Progenitor cell of endocrine pancreas (in vitro differentiated cells): ENCODE measurements at regions not wholly inside any gene's neighbourhood (a gene's known extent, or its start where the extent isn't known, plus 50 kb on each side); places are given as distances from the start of the nearest gene placed in this dataset.
"Not testable (repeated sequence)": the region's sequence is repeated elsewhere in the genome, so short reads cannot be mapped to it uniquely, and the experiment has no call there.

ENCODE experiments used
- DNase-seq: peaks from one replicate; pipeline ENCODE4 v3.0.0; 2021; ENCODE audit warnings: low spot score; ENCODE audit not compliant: unreplicated experiment
- H3K27ac Mint-ChIP-seq: 2 replicates; pipeline ENCODE4 v1.8.0; 2021; ENCODE audit warnings: mild to moderate bottlenecking, moderate library complexity, mixed read lengths
- H3K27me3 Mint-ChIP-seq: 2 replicates; pipeline ENCODE4 v1.8.0; 2021; ENCODE audit warnings: mixed read lengths
- H3K36me3 Mint-ChIP-seq: 2 replicates; pipeline ENCODE4 v1.8.0; 2022; ENCODE audit warnings: mixed read lengths; ENCODE audit not compliant: insufficient read depth
- H3K4me1 Mint-ChIP-seq: 2 replicates; pipeline ENCODE4 v1.8.0; 2021; ENCODE audit warnings: low read depth, mixed read lengths
- H3K4me3 Mint-ChIP-seq: 2 replicates; pipeline ENCODE4 v1.8.0; 2021; ENCODE audit warnings: low read depth, mild to moderate bottlenecking, moderate library complexity, mixed read lengths
- H3K9me3 Mint-ChIP-seq: 2 replicates; pipeline ENCODE4 v1.8.0; 2021; ENCODE audit warnings: low read depth, mixed read lengths
- CTCF ChIP-seq: fragments of 200-600 bp; sonication (generic); IDR thresholded peaks from one replicate; pipeline ENCODE4 v1.5.0; 2021; ENCODE audit warnings: antibody characterized with exemption, mild to moderate bottlenecking; ENCODE audit not compliant: unreplicated experiment

GRCh38 chr7:81296726-81297125 lies 377.9 kb upstream of the SEMA3C start:
- no peak for TF ChIP-seq CTCF
- H3K4me3 Mint-ChIP-seq: no peak overlapping the region
- no peak for DNase-seq
- peaks cover 7% of the 10 kb centered on the region for H3K4me1 Mint-ChIP-seq
- peaks cover 3% of the 10 kb centered on the region for H3K9me3 Mint-ChIP-seq
- no peaks in the 10 kb centered on the region for H3K36me3 Mint-ChIP-seq
- no peaks in the 10 kb centered on the region for H3K27me3 Mint-ChIP-seq
- H3K27ac Mint-ChIP-seq: no peak overlapping the region

- no peaks in the 10 kb centered on the region for H3K27me3 Mint-ChIP-seq
- H3K4me3 Mint-ChIP-seq: no peak overlapping the region
- DNase-seq: no peak
- H3K9me3 Mint-ChIP-seq: peaks cover 3% of the 10 kb centered on the region
- no peak for TF ChIP-seq CTCF
- H3K36me3 Mint-ChIP-seq: no peaks in the 10 kb centered on the region
- H3K4me1 Mint-ChIP-seq: peaks cover 5% of the 10 kb centered on the region
- no peak overlapping the region for H3K27ac Mint-ChIP-seq
These were observed 376.2 kb upstream of the SEMA3C start for GRCh38 chr7:81294897-81295515.

GRCh38 chr7:81293806-81294205 lies 375.0 kb upstream of the SEMA3C start:
- H3K4me3 Mint-ChIP-seq: no peak overlapping the region
- no peaks in the 10 kb centered on the region for H3K27me3 Mint-ChIP-seq
- no peaks in the 10 kb centered on the region for H3K36me3 Mint-ChIP-seq
- DNase-seq: no peak
- no peak for TF ChIP-seq CTCF
- H3K27ac Mint-ChIP-seq: no peak overlapping the region
- no peaks in the 10 kb centered on the region for H3K4me1 Mint-ChIP-seq
- H3K9me3 Mint-ChIP-seq: peaks cover 3% of the 10 kb centered on the region

- DNase-seq, H3K36me3 Mint-ChIP-seq, H3K27me3 Mint-ChIP-seq, H3K4me1 Mint-ChIP-seq, H3K9me3 Mint-ChIP-seq, H3K27ac Mint-ChIP-seq, H3K4me3 Mint-ChIP-seq: not testable (repeated sequence)
These were observed 367.9 kb upstream of the SEMA3C start for GRCh38 chr7:81286754-81287153.

GRCh38 chr7:81285142-81285871 lies 366.5 kb upstream of the SEMA3C start:
- Mint-ChIP-seq H3K4me3 (no peak overlapping the region), H3K27ac (no peak overlapping the region), H3K9me3 (peaks cover 4% of the 10 kb centered on the region), H3K4me1 (no peaks in the 10 kb centered on the region), H3K27me3 (no peaks in the 10 kb centered on the region), H3K36me3 (no peaks in the 10 kb centered on the region)
- TF ChIP-seq CTCF: no peak
- no peak for DNase-seq

- no peak for DNase-seq
- H3K27ac Mint-ChIP-seq: no peak overlapping the region
- no peak overlapping the region for H3K4me3 Mint-ChIP-seq
- no peaks in the 10 kb centered on the region for H3K4me1 Mint-ChIP-seq
- H3K27me3 Mint-ChIP-seq: no peaks in the 10 kb centered on the region
- no peak for TF ChIP-seq CTCF
- H3K36me3 Mint-ChIP-seq: no peaks in the 10 kb centered on the region
- peaks cover 4% of the 10 kb centered on the region for H3K9me3 Mint-ChIP-seq
These were observed 365.7 kb upstream of the SEMA3C start for GRCh38 chr7:81284576-81284975.
